ENCODE measurements at regions not wholly inside any gene's neighbourhood (a gene's known extent, or its start where the extent isn't known, plus 50 kb on each side); places are given as distances from the start of the nearest gene placed in this dataset.

DNA sequence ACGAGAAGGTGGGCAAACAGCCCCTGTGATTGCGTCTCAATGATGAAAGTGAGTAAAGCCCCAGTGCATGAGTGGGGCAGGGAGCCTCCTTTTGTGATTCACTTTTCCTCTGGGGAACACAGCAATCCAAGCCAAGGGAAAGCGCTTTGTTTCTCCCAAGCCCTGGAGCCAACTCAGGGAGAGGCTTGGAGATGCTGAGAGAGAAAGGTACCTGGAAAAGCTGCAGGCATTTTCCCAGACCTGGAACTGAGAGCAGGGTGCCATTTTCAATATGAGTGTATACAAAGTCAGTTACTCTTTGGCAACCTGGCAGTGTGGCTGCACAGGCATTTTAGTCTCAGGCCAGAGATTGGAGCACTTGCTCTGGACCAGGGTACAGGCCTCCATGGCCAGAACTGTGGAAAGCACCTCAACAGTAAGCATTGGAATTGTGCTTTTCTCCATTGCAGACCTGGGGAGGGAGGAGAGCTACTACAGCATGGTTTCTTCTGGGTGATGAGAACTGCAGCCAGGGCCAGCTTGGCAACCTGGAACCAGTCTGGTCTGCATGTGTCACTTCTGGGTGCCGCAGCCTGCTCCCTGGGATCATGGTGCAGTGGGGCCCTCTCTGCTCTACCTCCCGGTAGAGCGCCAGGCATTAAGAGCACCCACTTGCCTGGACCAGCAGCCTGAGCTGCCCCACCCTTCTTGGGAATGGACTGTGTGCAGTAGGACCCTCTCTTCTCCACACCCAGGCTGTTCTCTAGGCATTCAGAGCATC lies 89.0 kb upstream of the CDH5 start:
- TF ChIP-seq, protein P1, sequence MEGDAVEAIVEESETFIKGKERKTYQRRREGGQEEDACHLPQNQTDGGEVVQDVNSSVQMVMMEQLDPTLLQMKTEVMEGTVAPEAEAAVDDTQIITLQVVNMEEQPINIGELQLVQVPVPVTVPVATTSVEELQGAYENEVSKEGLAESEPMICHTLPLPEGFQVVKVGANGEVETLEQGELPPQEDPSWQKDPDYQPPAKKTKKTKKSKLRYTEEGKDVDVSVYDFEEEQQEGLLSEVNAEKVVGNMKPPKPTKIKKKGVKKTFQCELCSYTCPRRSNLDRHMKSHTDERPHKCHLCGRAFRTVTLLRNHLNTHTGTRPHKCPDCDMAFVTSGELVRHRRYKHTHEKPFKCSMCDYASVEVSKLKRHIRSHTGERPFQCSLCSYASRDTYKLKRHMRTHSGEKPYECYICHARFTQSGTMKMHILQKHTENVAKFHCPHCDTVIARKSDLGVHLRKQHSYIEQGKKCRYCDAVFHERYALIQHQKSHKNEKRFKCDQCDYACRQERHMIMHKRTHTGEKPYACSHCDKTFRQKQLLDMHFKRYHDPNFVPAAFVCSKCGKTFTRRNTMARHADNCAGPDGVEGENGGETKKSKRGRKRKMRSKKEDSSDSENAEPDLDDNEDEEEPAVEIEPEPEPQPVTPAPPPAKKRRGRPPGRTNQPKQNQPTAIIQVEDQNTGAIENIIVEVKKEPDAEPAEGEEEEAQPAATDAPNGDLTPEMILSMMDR (IDR thresholded peaks at IDR 0.05), result no peak
- no peak for TF ChIP-seq POLR2A (IDR thresholded peaks at IDR 0.05)

Data from uterus (tissue), 2 donors.